ENCODE measurements at regions not wholly inside any gene's neighbourhood (a gene's known extent, or its start where the extent isn't known, plus 50 kb on each side); places are given as distances from the start of the nearest gene placed in this dataset.

GRCh38 chr2:8096484-8096883 lies 585.4 kb upstream of the ID2 start:
- DNase-seq, result no peak
- no peak overlapping the region for H2AFZ ChIP-seq (ENCODE audit: low read length)
- H4K20me1 ChIP-seq (ENCODE audit: insufficient read depth, low read length), result no peaks in the 10 kb centered on the region
- H3K4me3 ChIP-seq (ENCODE audit: low read length), result no peak overlapping the region
- H3F3A ChIP-seq (ENCODE audit: insufficient read depth, low read length), result no peaks in the 10 kb centered on the region
- H3K9me3 ChIP-seq (replicated peaks; ENCODE audit: insufficient read depth, low read length), result no peaks in the 10 kb centered on the region
- no peaks in the 10 kb centered on the region for H3K9me2 ChIP-seq (replicated peaks; ENCODE audit: insufficient read depth, low read length)
- H3K4me2 ChIP-seq (ENCODE audit: low read depth, low read length), result no peak overlapping the region
- no peaks in the 10 kb centered on the region for H3K4me1 ChIP-seq (ENCODE audit: low read length)
- TF ChIP-seq CTCF (IDR thresholded peaks at IDR 0.05; ENCODE audit: low read length), result no peak
- TF ChIP-seq EZH2 (optimal IDR thresholded peaks at IDR 0.05; ENCODE audit: low read depth, low read length), result no peak
- TF ChIP-seq EZH2phosphoT487 (IDR thresholded peaks at IDR 0.05; ENCODE audit: low read length), result no peak
- H3K9ac ChIP-seq (ENCODE audit: low read length), result no peak overlapping the region
- H3K27ac ChIP-seq (ENCODE audit: low read length), result no peak overlapping the region
- H3K79me2 ChIP-seq (ENCODE audit: low read length), result no peaks in the 10 kb centered on the region
- no peaks in the 10 kb centered on the region for H3K36me3 ChIP-seq (replicated peaks; ENCODE audit: insufficient read depth, low read length)
- no peaks in the 10 kb centered on the region for H3K27me3 ChIP-seq (replicated peaks; ENCODE audit: insufficient read depth, low read length)

GRCh38 chr2:8098476-8099266 lies 583.2 kb upstream of the ID2 start:
- Histone ChIP-seq H3K4me3 (ENCODE audit: low read length) (no peak overlapping the region), H3K27me3 (replicated peaks; ENCODE audit: insufficient read depth, low read length) (no peaks in the 10 kb centered on the region), H3K9me2 (replicated peaks; ENCODE audit: insufficient read depth, low read length) (no peaks in the 10 kb centered on the region), H2AFZ (ENCODE audit: low read length) (no peak overlapping the region), H3K9me3 (replicated peaks; ENCODE audit: insufficient read depth, low read length) (no peaks in the 10 kb centered on the region), H3K79me2 (ENCODE audit: low read length) (no peaks in the 10 kb centered on the region), H3K27ac (ENCODE audit: low read length) (no peak overlapping the region), H4K20me1 (ENCODE audit: insufficient read depth, low read length) (no peaks in the 10 kb centered on the region), H3K4me2 (ENCODE audit: low read depth, low read length) (no peak overlapping the region), H3F3A (ENCODE audit: insufficient read depth, low read length) (no peaks in the 10 kb centered on the region), H3K36me3 (replicated peaks; ENCODE audit: insufficient read depth, low read length) (no peaks in the 10 kb centered on the region), H3K4me1 (ENCODE audit: low read length) (no peaks in the 10 kb centered on the region), H3K9ac (ENCODE audit: low read length) (no peak overlapping the region)
- DNase-seq, result no peak
- TF ChIP-seq EZH2phosphoT487 (IDR thresholded peaks at IDR 0.05; ENCODE audit: low read length), result no peak
- no peak for TF ChIP-seq EZH2 (optimal IDR thresholded peaks at IDR 0.05; ENCODE audit: low read depth, low read length)
- TF ChIP-seq CTCF (IDR thresholded peaks at IDR 0.05; ENCODE audit: low read length), result no peak

GRCh38 chr2:8099267-8099582 lies 582.6 kb upstream of the ID2 start:
- H3K79me2 ChIP-seq (ENCODE audit: low read length), result no peaks in the 10 kb centered on the region
- H3K4me3 ChIP-seq (ENCODE audit: low read length), result no peak overlapping the region
- H3K27me3 ChIP-seq (replicated peaks; ENCODE audit: insufficient read depth, low read length), result no peaks in the 10 kb centered on the region
- no peak for DNase-seq
- H3K9me2 ChIP-seq (replicated peaks; ENCODE audit: insufficient read depth, low read length), result no peaks in the 10 kb centered on the region
- H3K4me1 ChIP-seq (ENCODE audit: low read length), result no peaks in the 10 kb centered on the region
- no peak overlapping the region for H3K9ac ChIP-seq (ENCODE audit: low read length)
- H3K9me3 ChIP-seq (replicated peaks; ENCODE audit: insufficient read depth, low read length), result no peaks in the 10 kb centered on the region
- H3K36me3 ChIP-seq (replicated peaks; ENCODE audit: insufficient read depth, low read length), result no peaks in the 10 kb centered on the region
- H3K4me2 ChIP-seq (ENCODE audit: low read depth, low read length), result no peak overlapping the region
- no peak overlapping the region for H3K27ac ChIP-seq (ENCODE audit: low read length)
- no peak overlapping the region for H2AFZ ChIP-seq (ENCODE audit: low read length)
- no peaks in the 10 kb centered on the region for H3F3A ChIP-seq (ENCODE audit: insufficient read depth, low read length)
- TF ChIP-seq EZH2phosphoT487 (IDR thresholded peaks at IDR 0.05; ENCODE audit: low read length) (no peak), CTCF (IDR thresholded peaks at IDR 0.05; ENCODE audit: low read length) (no peak), EZH2 (optimal IDR thresholded peaks at IDR 0.05; ENCODE audit: low read depth, low read length) (no peak)
- H4K20me1 ChIP-seq (ENCODE audit: insufficient read depth, low read length), result no peaks in the 10 kb centered on the region
